HEK293T (cell line): ENCODE measurements at regions not wholly inside any gene's neighbourhood (a gene's known extent, or its start where the extent isn't known, plus 50 kb on each side); places are given as distances from the start of the nearest gene placed in this dataset.
A peak's percentile ranks its signal among the peaks of the same experiment; 100 is the strongest.

Experiments used
- CTCF ChIA-PET: fragments of 350-600 bp; formaldehyde crosslinking; extraction: SDS; loops from one replicate; lab custom pipeline; 2021; ENCODE audit warnings: antibody characterized with exemption, inconsistent platforms; lab: Yijun Ruan, JAX
- POLR2A ChIA-PET: fragments of 350-600 bp; formaldehyde crosslinking; extraction: SDS; loops from one replicate; lab custom pipeline; 2020; ENCODE audit warnings: antibody characterized with exemption, inconsistent platforms; lab: Yijun Ruan, JAX
- DNase-seq: peaks from one replicate; pipeline ENCODE4 v3.0.0; 2012; ENCODE audit warnings: mixed read lengths; ENCODE audit errors: extremely low spot score
- ARNT ChIP-seq: fragments of 450-650 bp; IDR thresholded peaks from 2 replicates; pipeline ENCODE4 v1.6.1; 2017; ENCODE audit warnings: mild to moderate bottlenecking
- BHLHE40 ChIP-seq: fragments of 450-650 bp; IDR thresholded peaks from 2 replicates; pipeline ENCODE4 v1.6.1; 2016; ENCODE audit warnings: mild to moderate bottlenecking, moderate library complexity, borderline replicate concordance
- CTBP1 ChIP-seq: fragments of 450-650 bp; IDR thresholded peaks from 2 replicates; pipeline ENCODE4 v1.6.1; 2016; ENCODE audit warnings: borderline replicate concordance
- ELF4 ChIP-seq: fragments of 450-650 bp; IDR thresholded peaks from 2 replicates; pipeline ENCODE4 v1.6.1; 2017; ENCODE audit warnings: antibody characterized with exemption
- FOXA1 ChIP-seq: fragments of 450-650 bp; IDR thresholded peaks from 2 replicates; pipeline ENCODE4 v1.6.1; 2016; ENCODE audit warnings: mild to moderate bottlenecking
- FOXK2 ChIP-seq: fragments of 450-650 bp; IDR thresholded peaks from 2 replicates; pipeline ENCODE4 v1.6.1; 2016; ENCODE audit warnings: mild to moderate bottlenecking
- FOXM1 ChIP-seq: fragments of 450-650 bp; IDR thresholded peaks from 2 replicates; pipeline ENCODE4 v1.6.1; 2017; ENCODE audit warnings: mild to moderate bottlenecking, borderline replicate concordance
- HDGF ChIP-seq: fragments of 450-650 bp; IDR thresholded peaks from 2 replicates; pipeline ENCODE4 v1.6.1; 2017; ENCODE audit warnings: antibody characterized with exemption, borderline replicate concordance
- L3MBTL2 ChIP-seq: fragments of 450-650 bp; conservative IDR thresholded peaks from 2 replicates; pipeline ENCODE4 v1.6.1; 2016; ENCODE audit warnings: mild to moderate bottlenecking
- LEF1 ChIP-seq: fragments of 450-650 bp; IDR thresholded peaks from 2 replicates; pipeline ENCODE4 v1.6.1; 2017; ENCODE audit warnings: mild to moderate bottlenecking, borderline replicate concordance
- NFRKB ChIP-seq: fragments of 450-650 bp; IDR thresholded peaks from 2 replicates; pipeline ENCODE4 v1.6.1; 2016; ENCODE audit warnings: mild to moderate bottlenecking, moderate library complexity
- PKNOX1 ChIP-seq: fragments of 450-650 bp; IDR thresholded peaks from 2 replicates; pipeline ENCODE4 v1.6.1; 2016
- SP1 ChIP-seq: fragments of 450-650 bp; IDR thresholded peaks from 2 replicates; pipeline ENCODE4 v1.6.1; 2017
- SUZ12 ChIP-seq: fragments of 450-650 bp; IDR thresholded peaks from 2 replicates; pipeline ENCODE4 v1.6.1; 2016; ENCODE audit warnings: mild to moderate bottlenecking
- TARDBP ChIP-seq: fragments of 450-650 bp; IDR thresholded peaks from 2 replicates; pipeline ENCODE4 v1.6.1; 2016
- ZNF384 ChIP-seq: fragments of 450-650 bp; IDR thresholded peaks from 2 replicates; pipeline ENCODE4 v1.6.1; 2016

GRCh38 chr6:96391776-96392360 lies 129.7 kb upstream of the UFL1 start:
- ChIA-PET POLR2A (no interaction called here), CTCF (no interaction called here)
- no peak for TF ChIP-seq PKNOX1
- TF ChIP-seq NFRKB: no peak
- peak; percentile 32 for DNase-seq

- POLR2A ChIA-PET: no interaction called here
- TF ChIP-seq CTBP1 (no peak), FOXK2 (no peak), FOXA1 (no peak), ZNF384 (no peak), SUZ12 (no peak), ELF4 (no peak), BHLHE40 (no peak), HDGF (no peak), L3MBTL2 (no peak), PKNOX1 (no peak), LEF1 (no peak), TARDBP (no peak), SP1 (no peak), NFRKB (no peak), ARNT (no peak)
- DNase-seq: peak; percentile 16
- CTCF ChIA-PET: no interaction called here
These were observed 126.9 kb upstream of the UFL1 start for GRCh38 chr6:96394727-96395126.

GRCh38 chr6:96410467-96410866 lies 111.1 kb upstream of the UFL1 start:
- no peak for DNase-seq
- POLR2A ChIA-PET: no interaction called here
- TF ChIP-seq ZNF384 (no peak), CTBP1 (no peak), FOXA1 (no peak), NFRKB (no peak), PKNOX1 (no peak), FOXM1 (no peak), ELF4 (no peak), ARNT (no peak), TARDBP (no peak)
- CTCF ChIA-PET: no interaction called here

GRCh38 chr6:96420294-96420693 lies 101.3 kb upstream of the UFL1 start:
- CTCF ChIA-PET: no interaction called here
- no peak for DNase-seq
- POLR2A ChIA-PET: no interaction called here
- TF ChIP-seq HDGF (no peak), ARNT (no peak), ZNF384 (no peak), BHLHE40 (no peak), SUZ12 (no peak), CTBP1 (no peak), TARDBP (no peak), FOXM1 (no peak), SP1 (no peak), LEF1 (no peak), NFRKB (no peak), FOXA1 (no peak), PKNOX1 (no peak)

GRCh38 chr6:96433950-96434349 lies 87.7 kb upstream of the UFL1 start:
- CTCF ChIA-PET: no interaction called here
- POLR2A ChIA-PET: no interaction called here
- TF ChIP-seq SUZ12 (no peak), SP1 (no peak), TARDBP (no peak), FOXA1 (no peak), ELF4 (no peak), NFRKB (no peak), FOXM1 (no peak), BHLHE40 (no peak), HDGF (no peak), CTBP1 (no peak), PKNOX1 (no peak), LEF1 (no peak), ARNT (no peak), ZNF384 (no peak), FOXK2 (no peak), L3MBTL2 (no peak)
- no peak for DNase-seq
